GM18951 (cell line): ENCODE measurements at regions not wholly inside any gene's neighbourhood (a gene's known extent, or its start where the extent isn't known, plus 50 kb on each side); places are given as distances from the start of the nearest gene placed in this dataset.

ENCODE experiments used
- POLR2A ChIP-seq: IDR thresholded peaks from 4 replicates; pipeline ENCODE4 v1.6.1; 2011; ENCODE audit warnings: mild to moderate bottlenecking; ENCODE audit not compliant: insufficient read length, insufficient read depth; ENCODE audit errors: extremely low read depth
- in situ Hi-C: fragments of 300-500 bp; cut with MboI; formaldehyde crosslinking; loops from one replicate; pipeline ENCODE4 v1.12.0; 2022; ENCODE audit warnings: low sequenced_read_pairs, mixed read lengths, inconsistent platforms; ENCODE audit not compliant: unreplicated experiment

GRCh38 chr14:51394384-51394783, 154.3 kb downstream of the TMX1 start:
- in situ Hi-C loops, result loop anchor here (10.0 kb wide), 1 partner anchor 360 kb away; no protein-coding TSS in a partner anchor

GRCh38 chr14:51394804-51395203, 154.8 kb downstream of the TMX1 start:
- in situ Hi-C loops, result loop anchor here (10.0 kb wide), 1 partner anchor 360 kb away; no protein-coding TSS in a partner anchor
- TF ChIP-seq POLR2A, result no peak

More at GRCh38 chr14:51394384-51394783, 154.3 kb downstream of the TMX1 start:
- no peak for TF ChIP-seq POLR2A

- no peak for TF ChIP-seq POLR2A
- in situ Hi-C loops, result loop anchor here (10.0 kb wide), 1 partner anchor 359 kb away; no protein-coding TSS in a partner anchor
Observed at GRCh38 chr14:51395361-51395849, 155.4 kb downstream of the TMX1 start.

GRCh38 chr14:51396222-51396815, 156.3 kb downstream of the TMX1 start:
- no peak for TF ChIP-seq POLR2A
- in situ Hi-C loops, result loop anchor here (10.0 kb wide), 1 partner anchor 358 kb away; no protein-coding TSS in a partner anchor

- in situ Hi-C loops, result loop anchor here (10.0 kb wide), 1 partner anchor 356 kb away; no protein-coding TSS in a partner anchor
- no peak for TF ChIP-seq POLR2A
Observed at GRCh38 chr14:51398898-51399297, 158.9 kb downstream of the TMX1 start.

- in situ Hi-C loops, result no loop called here
- no peak for TF ChIP-seq POLR2A
Observed at GRCh38 chr14:51400139-51400538, 160.1 kb downstream of the TMX1 start.

GRCh38 chr14:51401272-51401671, 161.2 kb downstream of the TMX1 start:
- TF ChIP-seq POLR2A, result no peak
- in situ Hi-C loops, result no loop called here

GRCh38 chr14:51401756-51402155, 161.7 kb downstream of the TMX1 start:
- no peak for TF ChIP-seq POLR2A
- in situ Hi-C loops, result no loop called here

GRCh38 chr14:51410897-51411296, 170.8 kb downstream of the TMX1 start:
- no peak for TF ChIP-seq POLR2A
- in situ Hi-C loops, result no loop called here

- no peak for TF ChIP-seq POLR2A
- in situ Hi-C loops, result no loop called here
Observed at GRCh38 chr14:51419685-51420084, 179.6 kb downstream of the TMX1 start.

- TF ChIP-seq POLR2A, result no peak
- in situ Hi-C loops, result no loop called here
Observed at GRCh38 chr14:51422704-51423103, 182.7 kb downstream of the TMX1 start.

GRCh38 chr14:51424041-51424440, 184.0 kb downstream of the TMX1 start:
- no peak for TF ChIP-seq POLR2A
- in situ Hi-C loops, result no loop called here

- in situ Hi-C loops, result no loop called here
- no peak for TF ChIP-seq POLR2A
Observed at GRCh38 chr14:51424561-51425251, 184.7 kb downstream of the TMX1 start.

- TF ChIP-seq POLR2A, result no peak
- in situ Hi-C loops, result no loop called here
Observed at GRCh38 chr14:51428981-51429380, 188.9 kb downstream of the TMX1 start.
